Tibial nerve (tissue), 4 donors: ENCODE measurements at regions not wholly inside any gene's neighbourhood (a gene's known extent, or its start where the extent isn't known, plus 50 kb on each side); places are given as distances from the start of the nearest gene placed in this dataset.

ENCODE experiments used
- EP300 ChIP-seq, 2 donors: sonication (generic); formaldehyde crosslinking; IDR thresholded peaks; one replicate each; pipeline ENCODE4 v1.6.1; 2017; ENCODE audit warnings: antibody characterized with exemption in 2 of 2, mild to moderate bottlenecking in 1 of 2
- POLR2A ChIP-seq, 2 donors: fragments of 450-650 bp; IDR thresholded peaks; one replicate each; pipeline ENCODE4 v1.6.1; 2017; ENCODE audit warnings: antibody characterized with exemption in 2 of 2, mild to moderate bottlenecking in 2 of 2, moderate library complexity in 2 of 2
- TF ChIP-seq, protein P1 (sequence below), 5 experiments: fragments of 200-600 bp in 3 of 5; fragments of 450-650 bp in 2 of 5; sonication (generic) in 3 of 5; IDR thresholded peaks; one replicate each; pipeline ENCODE4 v1.5.1; 2016 to 2019; ENCODE audit warnings: antibody characterized with exemption in 5 of 5, mild to moderate bottlenecking in 3 of 5, moderate library complexity in 2 of 5

DNA sequence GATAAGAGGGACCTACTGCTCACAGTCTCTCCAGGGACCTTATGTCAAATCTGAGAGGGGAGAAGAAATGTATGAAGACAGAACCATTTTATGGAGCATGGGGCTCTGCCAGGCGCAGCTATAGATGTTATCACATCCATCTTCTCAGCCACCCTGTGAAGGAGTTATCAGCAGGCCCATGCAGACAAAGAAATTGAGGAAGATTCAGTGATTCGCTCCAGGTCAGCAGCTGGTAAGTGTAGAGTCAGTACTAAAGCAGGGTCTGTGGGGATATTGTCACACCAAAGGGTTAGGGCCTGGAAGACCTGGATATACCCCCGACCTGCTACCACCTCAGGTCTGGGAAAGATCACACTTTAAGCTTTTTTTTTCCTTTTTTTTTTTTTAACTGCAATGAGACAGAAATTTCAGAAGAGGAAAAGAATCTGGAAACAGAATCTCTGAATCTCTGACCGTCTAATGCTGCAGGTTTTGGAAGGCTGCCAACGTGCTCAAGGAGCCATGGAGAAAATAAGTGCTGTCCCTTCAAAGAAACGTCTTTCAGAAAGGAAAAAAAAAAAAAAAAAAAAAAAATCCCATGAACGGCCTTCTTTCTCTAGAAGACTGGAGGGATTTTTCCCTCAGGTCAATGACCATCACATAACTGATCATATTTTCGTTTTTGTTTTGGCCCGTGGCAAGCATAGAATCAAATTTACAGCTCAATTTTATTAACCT is 73.3 kb upstream of the PLEKHG7 start:
- TF ChIP-seq POLR2A (IDR thresholded peaks at IDR 0.05) (no peak), EP300 (IDR thresholded peaks at IDR 0.05) (no peak)
- TF ChIP-seq, protein P1, sequence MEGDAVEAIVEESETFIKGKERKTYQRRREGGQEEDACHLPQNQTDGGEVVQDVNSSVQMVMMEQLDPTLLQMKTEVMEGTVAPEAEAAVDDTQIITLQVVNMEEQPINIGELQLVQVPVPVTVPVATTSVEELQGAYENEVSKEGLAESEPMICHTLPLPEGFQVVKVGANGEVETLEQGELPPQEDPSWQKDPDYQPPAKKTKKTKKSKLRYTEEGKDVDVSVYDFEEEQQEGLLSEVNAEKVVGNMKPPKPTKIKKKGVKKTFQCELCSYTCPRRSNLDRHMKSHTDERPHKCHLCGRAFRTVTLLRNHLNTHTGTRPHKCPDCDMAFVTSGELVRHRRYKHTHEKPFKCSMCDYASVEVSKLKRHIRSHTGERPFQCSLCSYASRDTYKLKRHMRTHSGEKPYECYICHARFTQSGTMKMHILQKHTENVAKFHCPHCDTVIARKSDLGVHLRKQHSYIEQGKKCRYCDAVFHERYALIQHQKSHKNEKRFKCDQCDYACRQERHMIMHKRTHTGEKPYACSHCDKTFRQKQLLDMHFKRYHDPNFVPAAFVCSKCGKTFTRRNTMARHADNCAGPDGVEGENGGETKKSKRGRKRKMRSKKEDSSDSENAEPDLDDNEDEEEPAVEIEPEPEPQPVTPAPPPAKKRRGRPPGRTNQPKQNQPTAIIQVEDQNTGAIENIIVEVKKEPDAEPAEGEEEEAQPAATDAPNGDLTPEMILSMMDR (IDR thresholded peaks at IDR 0.05) = no peak
